Ovary (tissue), 7 donors: ENCODE measurements at regions not wholly inside any gene's neighbourhood (a gene's known extent, or its start where the extent isn't known, plus 50 kb on each side); places are given as distances from the start of the nearest gene placed in this dataset.

ENCODE experiments used
- DNase-seq, 5 donors: peaks; one replicate each; pipeline ENCODE4 v3.0.0-alpha.2; 2019 to 2020
- H3K27ac ChIP-seq, 2 donors: fragments of 200-600 bp; one replicate each; pipeline versions ENCODE4 v1.5.1 to v1.8.0; 2019 to 2022
- H3K27me3 ChIP-seq: fragments of 200-600 bp; one replicate; pipeline ENCODE4 v1.8.0; 2022
- H3K36me3 ChIP-seq: fragments of 200-600 bp; sonication (generic); one replicate; pipeline ENCODE4 v1.5.1; 2019
- H3K4me1 ChIP-seq: one replicate; pipeline ENCODE4 v1.8.1; 2013; ENCODE audit warnings: mild to moderate bottlenecking, moderate library complexity; ENCODE audit not compliant: insufficient read depth
- H3K4me3 ChIP-seq: fragments of 200-600 bp; sonication (generic); one replicate; pipeline ENCODE4 v1.5.1; 2017
- H3K9me3 ChIP-seq, 2 donors: fragments of 200-600 bp in 1 of 2; sonication (generic) in 1 of 2; one replicate each; pipeline versions ENCODE4 v1.5.1 to v1.8.1; 2013 to 2019; ENCODE audit warnings: mild to moderate bottlenecking in 1 of 2, moderate library complexity in 1 of 2
- EP300 ChIP-seq: sonication (generic); formaldehyde crosslinking; IDR thresholded peaks from one replicate; pipeline ENCODE4 v1.6.1; 2017; ENCODE audit warnings: antibody characterized with exemption
- POLR2A ChIP-seq: fragments of 450-650 bp; IDR thresholded peaks from one replicate; pipeline ENCODE4 v1.6.1; 2017; ENCODE audit warnings: antibody characterized with exemption, mild to moderate bottlenecking, moderate library complexity
- WGBS, 3 donors: extraction: QIAGEN DNeasy Blood & Tissue Kit in 1 of 3; methylation state at CpG; one replicate each; pipeline versions ENCODE4 v1.1.5 to v1.1.7; 2013 to 2017; 5-methylcytosine and 5-hydroxymethylcytosine counted together
- intact Hi-C, 4 donors: fragments of 100-400 bp; cut with DNase I; formaldehyde crosslinking; loops; one replicate each; pipeline versions ENCODE4 v1.11.0 to v1.15.1; 2022 to 2023
- TF ChIP-seq, protein P1 (sequence below), 3 donors: fragments of 450-650 bp in 2 of 3; fragments of 200-600 bp in 1 of 3; IDR thresholded peaks; one replicate each; pipeline versions ENCODE4 v1.5.1 to v1.8.0; 2016 to 2022; ENCODE audit warnings: antibody characterized with exemption in 3 of 3, mild to moderate bottlenecking in 1 of 3
- donor health status: DM: no; HTN: no; CAD: no; lungs with moderate emphysema.
- donor health status: DM: no; HTN: no; CAD: no.
- donor health status: Bipolar disorder and iron deficiency.
- donor health status: DM: no; HTN: no; CAD: no.
- donor health status: DM: yes; HTN: yes; CAD: no.

DNA sequence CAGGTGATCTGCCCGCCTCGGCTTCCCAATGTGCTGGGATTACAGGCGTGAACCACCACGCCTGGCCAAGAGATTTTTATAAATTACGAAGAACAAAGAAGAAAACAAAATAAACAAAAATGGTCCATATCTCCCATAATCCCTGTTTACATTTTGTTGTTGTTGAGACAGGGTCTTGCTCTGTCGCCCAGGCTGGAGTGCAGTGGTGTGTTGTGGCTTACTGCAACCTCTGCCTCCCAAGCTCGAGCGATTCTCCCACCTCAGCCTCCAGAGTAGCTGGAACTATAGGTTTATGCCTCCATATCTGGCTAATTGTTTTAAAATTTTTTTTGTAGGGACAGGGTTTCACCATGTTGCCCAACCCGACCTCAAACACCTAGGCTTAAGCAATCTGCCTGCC lies 156.1 kb downstream of the ZNF664 start:
- intact Hi-C loops, result no loop called here
- DNase-seq, result no peak
- no peak overlapping the region for H3K4me3 ChIP-seq
- H3K4me1 ChIP-seq, result no peaks in the 10 kb centered on the region
- TF ChIP-seq, protein P1, sequence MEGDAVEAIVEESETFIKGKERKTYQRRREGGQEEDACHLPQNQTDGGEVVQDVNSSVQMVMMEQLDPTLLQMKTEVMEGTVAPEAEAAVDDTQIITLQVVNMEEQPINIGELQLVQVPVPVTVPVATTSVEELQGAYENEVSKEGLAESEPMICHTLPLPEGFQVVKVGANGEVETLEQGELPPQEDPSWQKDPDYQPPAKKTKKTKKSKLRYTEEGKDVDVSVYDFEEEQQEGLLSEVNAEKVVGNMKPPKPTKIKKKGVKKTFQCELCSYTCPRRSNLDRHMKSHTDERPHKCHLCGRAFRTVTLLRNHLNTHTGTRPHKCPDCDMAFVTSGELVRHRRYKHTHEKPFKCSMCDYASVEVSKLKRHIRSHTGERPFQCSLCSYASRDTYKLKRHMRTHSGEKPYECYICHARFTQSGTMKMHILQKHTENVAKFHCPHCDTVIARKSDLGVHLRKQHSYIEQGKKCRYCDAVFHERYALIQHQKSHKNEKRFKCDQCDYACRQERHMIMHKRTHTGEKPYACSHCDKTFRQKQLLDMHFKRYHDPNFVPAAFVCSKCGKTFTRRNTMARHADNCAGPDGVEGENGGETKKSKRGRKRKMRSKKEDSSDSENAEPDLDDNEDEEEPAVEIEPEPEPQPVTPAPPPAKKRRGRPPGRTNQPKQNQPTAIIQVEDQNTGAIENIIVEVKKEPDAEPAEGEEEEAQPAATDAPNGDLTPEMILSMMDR (IDR thresholded peaks at IDR 0.05), result no peak
- TF ChIP-seq EP300 (no peak), POLR2A (no peak)
- H3K27me3 ChIP-seq, result no peaks in the 10 kb centered on the region
- no peak overlapping the region for H3K27ac ChIP-seq
- H3K36me3 ChIP-seq, result no peaks in the 10 kb centered on the region
- no peaks in the 10 kb centered on the region for H3K9me3 ChIP-seq
- WGBS, 3 donors, result 92 to 94% (median 94%) methylated on average over 9 of the region's 9 CpGs

DNA sequence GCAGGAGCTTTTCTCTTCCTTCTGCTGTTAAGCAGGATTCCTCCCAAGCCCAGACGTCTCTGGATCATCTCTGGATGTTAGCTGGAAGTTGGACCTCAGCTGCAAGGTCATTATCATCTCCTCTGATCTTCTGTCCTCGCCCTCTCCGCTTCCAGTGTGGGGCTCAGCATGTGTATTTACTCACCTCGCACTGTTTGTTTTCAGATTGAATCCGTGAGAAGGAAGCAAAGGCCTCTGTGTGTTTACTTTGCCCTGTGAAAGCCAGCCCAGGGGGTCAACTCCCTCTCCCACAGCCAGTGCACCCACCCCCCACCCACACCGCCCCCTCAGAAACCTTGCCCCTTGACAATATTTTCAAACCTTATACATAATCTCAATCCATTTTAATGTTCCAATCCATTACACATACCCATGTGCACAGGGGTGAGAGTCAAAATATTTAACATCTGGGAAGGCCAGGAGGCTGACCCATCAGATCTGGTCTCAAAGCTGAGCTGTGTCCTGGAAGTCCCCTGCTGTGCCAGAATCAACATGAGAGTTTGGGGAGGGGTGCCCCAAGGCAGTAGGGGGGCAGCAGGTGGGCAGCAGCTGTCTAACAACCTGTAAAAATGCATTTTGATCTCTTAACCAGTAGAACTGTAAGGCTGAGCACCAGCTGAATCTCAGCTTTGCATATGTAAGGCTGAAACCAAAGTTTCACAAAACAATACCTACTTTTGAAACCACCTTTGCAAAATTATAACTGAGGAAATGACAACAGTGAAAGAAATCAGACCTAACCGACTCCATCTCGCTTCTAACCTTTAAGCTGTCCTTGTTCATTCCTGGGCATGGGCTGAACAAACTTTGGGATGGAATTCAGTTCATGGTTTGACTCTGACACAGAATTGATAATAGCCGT lies 157.9 kb downstream of the ZNF664 start:
- Histone ChIP-seq H3K36me3 (no peaks in the 10 kb centered on the region), H3K9me3 (no peaks in the 10 kb centered on the region), H3K4me1 (no peaks in the 10 kb centered on the region), H3K4me3 (no peak overlapping the region), H3K27me3 (no peaks in the 10 kb centered on the region), H3K27ac (no peak overlapping the region)
- intact Hi-C loops, result no loop called here
- WGBS, 3 donors, result 33 to 55% (median 50%) methylated on average over 9 of the region's 9 CpGs
- no peak for TF ChIP-seq POLR2A
- TF ChIP-seq EP300, result no peak
- TF ChIP-seq, protein P1 (IDR thresholded peaks at IDR 0.05), result no peak
- DNase-seq, result no peak

DNA sequence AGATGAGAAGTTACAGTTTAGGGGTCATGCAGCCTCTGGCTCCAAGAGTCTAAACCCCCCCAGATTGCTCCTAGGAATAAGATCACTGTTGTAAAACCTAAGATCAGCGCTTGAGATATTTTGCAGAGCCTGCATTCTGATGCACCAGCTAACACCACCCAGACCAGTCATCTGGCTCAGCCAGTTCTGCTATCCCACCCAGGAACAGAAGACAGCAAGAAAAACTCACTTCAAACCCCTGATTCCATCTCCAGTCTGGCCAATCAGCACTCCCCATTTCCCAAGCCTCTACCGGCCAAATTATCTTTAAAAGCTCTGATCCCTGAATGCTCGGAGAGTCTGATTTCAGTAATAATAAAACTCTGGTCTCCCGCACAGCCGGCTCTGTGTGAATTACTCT lies 158.6 kb downstream of the ZNF664 start:
- Histone ChIP-seq H3K27ac (no peak overlapping the region), H3K4me3 (no peak overlapping the region), H3K4me1 (no peaks in the 10 kb centered on the region), H3K36me3 (no peaks in the 10 kb centered on the region), H3K27me3 (no peaks in the 10 kb centered on the region), H3K9me3 (no peaks in the 10 kb centered on the region)
- 78 to 85% (median 79%) methylated on average over 5 of the region's 5 CpGs for WGBS, 3 donors
- no peak for DNase-seq
- intact Hi-C loops, result no loop called here
- TF ChIP-seq, protein P1 (IDR thresholded peaks at IDR 0.05), result no peak
- TF ChIP-seq POLR2A, result no peak
- no peak for TF ChIP-seq EP300

- H3K36me3 ChIP-seq, result no peaks in the 10 kb centered on the region
- DNase-seq, result no peak
- no peak overlapping the region for H3K4me3 ChIP-seq
- no peaks in the 10 kb centered on the region for H3K27me3 ChIP-seq
- 95 to 98% (median 96%) methylated on average over 2 of the region's 2 CpGs for WGBS, 3 donors
- TF ChIP-seq, protein P1 (IDR thresholded peaks at IDR 0.05), result no peak
- TF ChIP-seq POLR2A (no peak), EP300 (no peak)
- H3K4me1 ChIP-seq, result no peaks in the 10 kb centered on the region
- intact Hi-C loops, result no loop called here
- H3K27ac ChIP-seq, result no peak overlapping the region
- H3K9me3 ChIP-seq, result no peaks in the 10 kb centered on the region
These were observed 159.5 kb downstream of the ZNF664 start for GRCh38 chr12:124132530-124132929.
